ENCODE measurements at regions not wholly inside any gene's neighbourhood (a gene's known extent, or its start where the extent isn't known, plus 50 kb on each side); places are given as distances from the start of the nearest gene placed in this dataset.

- TF ChIP-seq CTCF (IDR thresholded peaks at IDR 0.05) (no peak), POLR2A (IDR thresholded peaks at IDR 0.05) (no peak), POLR2AphosphoS5 (IDR thresholded peaks at IDR 0.05) (no peak), EP300 (IDR thresholded peaks at IDR 0.05) (no peak)
These were observed 216.8 kb downstream of the RPS24 start for GRCh38 chr10:78250313-78251015.
